ENCODE measurements at regions not wholly inside any gene's neighbourhood (a gene's known extent, or its start where the extent isn't known, plus 50 kb on each side); places are given as distances from the start of the nearest gene placed in this dataset.

DNA sequence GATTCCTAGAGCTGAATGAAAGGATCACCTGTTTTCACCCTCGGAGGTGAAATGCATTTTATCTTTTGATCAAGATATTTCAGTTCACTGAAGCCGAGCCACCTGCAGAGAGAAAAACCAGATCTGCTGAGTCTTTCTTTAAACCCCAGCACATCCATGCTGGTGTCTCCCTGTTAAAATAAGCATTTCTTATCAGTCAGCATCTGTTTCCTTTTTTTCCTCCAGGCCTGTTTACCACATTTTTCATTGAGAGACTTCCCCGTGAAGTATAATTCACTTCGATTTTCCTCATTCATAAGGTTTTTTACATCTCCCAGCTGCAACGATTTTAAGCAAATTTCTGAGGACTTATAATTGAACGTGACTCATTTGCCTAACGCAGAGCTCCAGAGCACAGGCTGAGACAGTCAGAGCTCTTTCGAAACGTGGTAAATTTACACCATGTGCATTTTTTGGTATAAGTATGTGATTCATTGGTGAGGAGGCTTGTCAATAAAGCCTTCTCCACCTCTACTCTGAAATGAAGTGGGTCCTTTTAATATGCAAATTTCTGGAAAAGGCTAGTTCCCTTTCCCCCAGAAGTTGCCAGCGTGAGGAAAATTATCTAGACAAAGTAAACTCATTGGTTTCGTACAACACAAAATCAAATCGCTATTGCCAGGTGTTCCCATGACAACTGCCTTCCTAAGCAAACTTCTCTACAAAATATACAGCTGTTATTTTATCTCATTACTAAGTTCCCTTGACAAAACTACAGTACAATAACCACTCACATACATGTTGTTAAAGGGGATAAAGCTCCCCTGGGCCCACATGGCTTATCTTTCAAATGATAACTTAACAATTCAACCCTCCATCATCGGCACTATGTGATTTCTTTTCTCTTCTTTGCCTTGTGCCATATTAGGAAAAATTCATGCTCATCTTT, 374.8 kb upstream of the AKR1E2 start:
- no peaks in the 10 kb centered on the region for H3K27me3 ChIP-seq (ENCODE audit: insufficient read depth, low read length)
- no peak overlapping the region for H4K8ac ChIP-seq (replicated peaks; ENCODE audit: insufficient read length, low read depth, low read length)
- H3K4me1 ChIP-seq (ENCODE audit: insufficient read depth, low read length), result no peaks in the 10 kb centered on the region; the same call in 1 of the 2 replicates
- H3K23me2 ChIP-seq (ENCODE audit: insufficient read length, low read depth, low read length, poor library complexity, severe bottlenecking), result no peaks in the 10 kb centered on the region
- Mint-ChIP-seq H3K36me3 (ENCODE audit: insufficient read depth in 1 of 3, low read depth in 3 of 3) (no peaks in the 10 kb centered on the region; a peak in 2 of 7 replicates), H3K9me3 (no peaks in the 10 kb centered on the region; a peak in 1 of 5 replicates), H3K4me3 (no peak overlapping the region), H3K27ac (peak overlapping the region in 1 of 3 experiments; percentile 43; a peak in 1 of 7 replicates), H3K27me3 (ENCODE audit: low read depth) (no peaks in the 10 kb centered on the region), H3K4me1 (peaks cover 12 to 14% of the 10 kb centered on the region in 2 experiments)
- no peak overlapping the region for H2BK5ac ChIP-seq (ENCODE audit: insufficient read length, low read length)
- TF ChIP-seq CTCF (conservative IDR thresholded peaks at IDR 0.05), result no peak
- H3K79me2 ChIP-seq (ENCODE audit: insufficient read depth, low read length), result no peaks in the 10 kb centered on the region
- H2AK5ac ChIP-seq (ENCODE audit: insufficient read length, low read length), result no peak overlapping the region
- H3K27ac ChIP-seq (ENCODE audit: insufficient read length, low read depth, low read length), result no peak overlapping the region
- no peak overlapping the region for H4K5ac ChIP-seq (ENCODE audit: insufficient read length, low read depth, low read length)
- H3K9me3 ChIP-seq (ENCODE audit: control insufficient read depth, low read depth, low read length), result no peaks in the 10 kb centered on the region
- H3T11ph ChIP-seq (ENCODE audit: low read length), result no peak overlapping the region
- no peak overlapping the region for H3K4me2 ChIP-seq (ENCODE audit: insufficient read depth, insufficient read length, low read length)
- no peak overlapping the region for H2BK120ac ChIP-seq (ENCODE audit: low read depth, low read length, poor library complexity, severe bottlenecking)
- H3K23ac ChIP-seq (ENCODE audit: insufficient read length, low read depth, low read length), result no peak overlapping the region
- H4K20me1 ChIP-seq (ENCODE audit: control insufficient read depth, insufficient read depth, insufficient read length), result no peaks in the 10 kb centered on the region
- H3K56ac ChIP-seq (ENCODE audit: insufficient read length, low read depth, low read length), result no peak overlapping the region
- H2BK20ac ChIP-seq (ENCODE audit: low read depth, low read length, poor library complexity, severe bottlenecking), result no peak overlapping the region
- no peaks in the 10 kb centered on the region for H3K79me1 ChIP-seq (ENCODE audit: insufficient read depth, low read depth, low read length, poor library complexity, severe bottlenecking)
- no peak overlapping the region for H3K14ac ChIP-seq (ENCODE audit: insufficient read depth, low read length)
- no peak overlapping the region for H3K18ac ChIP-seq (ENCODE audit: insufficient read length, low read depth, low read length)
- H4K91ac ChIP-seq (ENCODE audit: insufficient read length, low read depth, low read length), result no peak overlapping the region
- DNase-seq, result no peak
- no peak overlapping the region for H2AFZ ChIP-seq (ENCODE audit: low read length)
- H2BK12ac ChIP-seq (ENCODE audit: insufficient read length, low read depth, low read length), result no peak overlapping the region
- no peak overlapping the region for H2BK15ac ChIP-seq (ENCODE audit: low read depth, low read length)
- H3K9ac ChIP-seq (ENCODE audit: extremely low read depth, insufficient read length, low read length), result no peak overlapping the region
- no peak overlapping the region for H3K4ac ChIP-seq (ENCODE audit: low read depth, low read length)
- no CpG with 5 or more reads among the region's 13 CpGs for WGBS (ENCODE audit: extremely low coverage, insufficient read length, low lambda C conversion rate)
